OCI-LY1 (cell line): ENCODE measurements at regions not wholly inside any gene's neighbourhood (a gene's known extent, or its start where the extent isn't known, plus 50 kb on each side); places are given as distances from the start of the nearest gene placed in this dataset.

Source experiments
- H2AFZ ChIP-seq: fragments of 200-600 bp; sonication (generic), shearing (Covaris generic); 2 replicates; pipeline ENCODE4 v1.6.0; 2014; ENCODE audit warnings: antibody characterized with exemption, mild to moderate bottlenecking, low read length
- H3F3A ChIP-seq: fragments of 200-600 bp; sonication (generic), shearing (Covaris generic); 2 replicates; pipeline ENCODE4 v1.6.0; 2014; ENCODE audit warnings: mild to moderate bottlenecking, antibody characterized with exemption, low read length, moderate library complexity; ENCODE audit not compliant: insufficient read depth
- H3K27ac ChIP-seq: fragments of 200-600 bp; sonication (generic); 2 replicates; pipeline ENCODE4 v1.5.1; 2014; ENCODE audit warnings: low read length, mixed run types, mild to moderate bottlenecking, low read depth; ENCODE audit not compliant: poor library complexity, severe bottlenecking
- H3K27me3 ChIP-seq: fragments of 200-600 bp; sonication (generic); 2 replicates; pipeline ENCODE4 v1.6.0; 2014; ENCODE audit warnings: antibody characterized with exemption, mild to moderate bottlenecking, low read length, moderate library complexity; ENCODE audit not compliant: insufficient read depth
- H3K36me3 ChIP-seq: fragments of 200-600 bp; sonication (generic); 2 replicates; pipeline ENCODE4 v1.6.1; 2014; ENCODE audit warnings: mild to moderate bottlenecking, antibody characterized with exemption, low read length, moderate library complexity, mixed read lengths; ENCODE audit not compliant: insufficient read depth
- H3K4me1 ChIP-seq: fragments of 200-600 bp; sonication (generic); 2 replicates; pipeline ENCODE4 v1.5.1; 2014; ENCODE audit warnings: mild to moderate bottlenecking, low read length, moderate library complexity; ENCODE audit not compliant: insufficient read depth, severe bottlenecking
- H3K4me2 ChIP-seq: fragments of 200-600 bp; sonication (generic), shearing (Covaris generic); 2 replicates; pipeline ENCODE4 v1.6.1; 2014; ENCODE audit warnings: low read length
- H3K4me3 ChIP-seq: fragments of 200-600 bp; sonication (generic); 2 replicates; pipeline ENCODE4 v1.5.1; 2014; ENCODE audit warnings: low read length, low read depth, mild to moderate bottlenecking, mixed read lengths; ENCODE audit not compliant: poor library complexity, severe bottlenecking
- H3K79me2 ChIP-seq: fragments of 200-600 bp; shearing (Covaris generic); 2 replicates; pipeline ENCODE4 v1.6.1; 2016; ENCODE audit warnings: mixed run types, low read length, mixed read lengths; ENCODE audit not compliant: insufficient read depth
- H3K9ac ChIP-seq: fragments of 200-600 bp; sonication (generic), shearing (Covaris generic); 2 replicates; pipeline ENCODE4 v1.6.1; 2014; ENCODE audit warnings: mild to moderate bottlenecking, low read length, mixed read lengths
- H3K9me2 ChIP-seq: fragments of 200-600 bp; sonication (generic), shearing (Covaris generic); 2 replicates; pipeline ENCODE4 v1.6.1; 2014; ENCODE audit warnings: low read depth, mild to moderate bottlenecking, low read length, mixed read lengths
- H3K9me3 ChIP-seq: fragments of 200-600 bp; shearing (Covaris generic); 2 replicates; pipeline ENCODE4 v1.6.1; 2014; ENCODE audit warnings: low read length, mixed read lengths
- H4K20me1 ChIP-seq: fragments of 200-600 bp; sonication (generic), shearing (Covaris generic); 2 replicates; pipeline ENCODE4 v1.6.0; 2016; ENCODE audit warnings: mild to moderate bottlenecking, low read length; ENCODE audit not compliant: insufficient read depth
- EZH2 ChIP-seq: fragments of 200-600 bp; sonication (generic), shearing (Covaris generic); IDR thresholded peaks from 2 replicates; pipeline ENCODE4 v1.8.0; 2017; ENCODE audit warnings: borderline replicate concordance, mixed run types, mild to moderate bottlenecking, antibody characterized with exemption, low read length, moderate library complexity, mixed read lengths
- TF ChIP-seq, protein P1 (sequence below): fragments of 200-600 bp; sonication (generic), shearing (Covaris generic); IDR thresholded peaks from 2 replicates; pipeline ENCODE4 v1.5.1; 2017; ENCODE audit warnings: mild to moderate bottlenecking, antibody characterized with exemption, low read length, moderate library complexity, mixed read lengths

DNA sequence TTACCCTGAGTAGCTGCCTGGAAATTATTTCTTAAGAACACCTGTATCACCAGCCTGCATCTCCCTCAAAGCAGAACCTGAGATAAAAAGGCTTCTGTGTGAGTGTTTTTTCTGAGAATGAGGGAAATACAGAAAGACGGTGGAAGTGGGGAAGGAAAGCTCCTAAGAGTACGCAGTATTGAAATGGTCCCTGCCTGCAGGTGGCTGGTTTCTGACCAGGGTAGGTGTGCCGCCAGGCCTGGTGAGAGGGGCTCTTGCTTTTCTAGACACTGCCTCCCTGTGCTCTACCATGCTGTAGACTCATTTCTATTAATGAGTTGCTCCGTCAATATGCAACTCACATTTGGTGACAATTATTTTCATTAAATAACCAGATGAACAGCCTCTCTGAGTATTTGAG is 201.7 kb downstream of the MAP2K4 start:
- TF ChIP-seq, protein P1, sequence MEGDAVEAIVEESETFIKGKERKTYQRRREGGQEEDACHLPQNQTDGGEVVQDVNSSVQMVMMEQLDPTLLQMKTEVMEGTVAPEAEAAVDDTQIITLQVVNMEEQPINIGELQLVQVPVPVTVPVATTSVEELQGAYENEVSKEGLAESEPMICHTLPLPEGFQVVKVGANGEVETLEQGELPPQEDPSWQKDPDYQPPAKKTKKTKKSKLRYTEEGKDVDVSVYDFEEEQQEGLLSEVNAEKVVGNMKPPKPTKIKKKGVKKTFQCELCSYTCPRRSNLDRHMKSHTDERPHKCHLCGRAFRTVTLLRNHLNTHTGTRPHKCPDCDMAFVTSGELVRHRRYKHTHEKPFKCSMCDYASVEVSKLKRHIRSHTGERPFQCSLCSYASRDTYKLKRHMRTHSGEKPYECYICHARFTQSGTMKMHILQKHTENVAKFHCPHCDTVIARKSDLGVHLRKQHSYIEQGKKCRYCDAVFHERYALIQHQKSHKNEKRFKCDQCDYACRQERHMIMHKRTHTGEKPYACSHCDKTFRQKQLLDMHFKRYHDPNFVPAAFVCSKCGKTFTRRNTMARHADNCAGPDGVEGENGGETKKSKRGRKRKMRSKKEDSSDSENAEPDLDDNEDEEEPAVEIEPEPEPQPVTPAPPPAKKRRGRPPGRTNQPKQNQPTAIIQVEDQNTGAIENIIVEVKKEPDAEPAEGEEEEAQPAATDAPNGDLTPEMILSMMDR = no peak
- no peak for TF ChIP-seq EZH2
- H3K4me3 ChIP-seq = no peak overlapping the region
- H3K9me2 ChIP-seq = no peaks in the 10 kb centered on the region

DNA sequence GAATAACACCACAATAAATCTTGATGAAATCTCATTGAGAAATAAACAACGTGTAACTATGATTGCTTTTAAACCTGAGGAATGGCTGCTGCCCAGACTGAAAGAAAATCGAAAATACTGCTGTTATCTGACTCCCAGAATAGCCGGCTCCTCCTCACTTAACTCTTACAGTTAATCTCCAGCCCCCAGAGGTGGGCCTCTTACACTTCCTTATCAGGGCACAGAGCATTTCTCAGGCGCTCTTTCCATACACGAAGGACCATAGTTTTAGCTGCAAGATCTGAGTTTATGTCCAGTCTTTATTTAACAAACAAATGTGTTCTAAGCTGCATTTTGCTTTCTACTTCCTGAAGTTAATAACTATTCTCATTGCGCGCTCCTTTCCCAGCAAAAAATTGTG is 206.9 kb downstream of the MAP2K4 start:
- H3K9ac ChIP-seq = no peak overlapping the region
- TF ChIP-seq, protein P1 = no peak
- TF ChIP-seq EZH2 = no peak

More for the DNA sequence above, 201.7 kb downstream of the MAP2K4 start:
- Histone ChIP-seq H4K20me1 (no peaks in the 10 kb centered on the region), H3K4me2 (no peak overlapping the region), H3K79me2 (no peaks in the 10 kb centered on the region), H2AFZ (no peak overlapping the region), H3K9ac (no peak overlapping the region), H3F3A (no peaks in the 10 kb centered on the region), H3K4me1 (no peaks in the 10 kb centered on the region), H3K27ac (no peak overlapping the region), H3K36me3 (no peaks in the 10 kb centered on the region), H3K9me3 (no peaks in the 10 kb centered on the region), H3K27me3 (no peaks in the 10 kb centered on the region; the same call in 1 of the 2 replicates)

GRCh38 chr17:12229335-12229734 is 208.7 kb downstream of the MAP2K4 start:
- Histone ChIP-seq H3K36me3 (no peaks in the 10 kb centered on the region), H3K9ac (no peak overlapping the region), H3K27me3 (no peaks in the 10 kb centered on the region; the same call in 1 of the 2 replicates), H2AFZ (no peak overlapping the region), H3K27ac (no peak overlapping the region), H3F3A (no peaks in the 10 kb centered on the region), H3K4me1 (no peaks in the 10 kb centered on the region), H3K4me3 (no peak overlapping the region), H3K4me2 (no peak overlapping the region), H3K79me2 (no peaks in the 10 kb centered on the region), H3K9me2 (no peaks in the 10 kb centered on the region), H4K20me1 (no peaks in the 10 kb centered on the region), H3K9me3 (no peaks in the 10 kb centered on the region)
- no peak for TF ChIP-seq EZH2
- TF ChIP-seq, protein P1 = no peak

More for the DNA sequence above, 206.9 kb downstream of the MAP2K4 start:
- Histone ChIP-seq H3K4me2 (no peak overlapping the region), H3K4me1 (no peaks in the 10 kb centered on the region), H3K36me3 (no peaks in the 10 kb centered on the region), H3K4me3 (no peak overlapping the region), H3K79me2 (no peaks in the 10 kb centered on the region), H3F3A (no peaks in the 10 kb centered on the region), H3K9me3 (no peaks in the 10 kb centered on the region), H3K27ac (no peak overlapping the region), H2AFZ (no peak overlapping the region), H3K9me2 (no peaks in the 10 kb centered on the region), H3K27me3 (no peaks in the 10 kb centered on the region; the same call in 1 of the 2 replicates), H4K20me1 (no peaks in the 10 kb centered on the region)
